H9 (cell line): ENCODE measurements at regions not wholly inside any gene's neighbourhood (a gene's known extent, or its start where the extent isn't known, plus 50 kb on each side); places are given as distances from the start of the nearest gene placed in this dataset.

Experiments
- DNase-seq: peaks from one replicate; pipeline ENCODE4 v3.0.0-alpha.2; 2017
- H2AFZ ChIP-seq: one replicate; pipeline ENCODE4 v1.6.1; 2013; ENCODE audit warnings: mild to moderate bottlenecking, low read length, control low read depth, moderate library complexity
- H2AK5ac ChIP-seq: 2 replicates; pipeline ENCODE4 v1.6.1; 2013; ENCODE audit warnings: low read length, control low read depth, mixed read lengths; ENCODE audit not compliant: insufficient read length
- H2BK120ac ChIP-seq: one replicate; pipeline ENCODE4 v1.6.1; 2013; ENCODE audit warnings: low read depth, mild to moderate bottlenecking, low read length, control low read depth, inconsistent platforms; ENCODE audit not compliant: poor library complexity, severe bottlenecking
- H2BK12ac ChIP-seq: 2 replicates; pipeline ENCODE4 v1.6.1; 2013; ENCODE audit warnings: low read length, control low read depth, mixed read lengths, low read depth; ENCODE audit not compliant: insufficient read length
- H2BK15ac ChIP-seq: 2 replicates; pipeline ENCODE4 v1.6.1; 2013; ENCODE audit warnings: low read depth, low read length, control low read depth
- H2BK20ac ChIP-seq: one replicate; pipeline ENCODE4 v1.6.1; 2013; ENCODE audit warnings: low read depth, mild to moderate bottlenecking, low read length, control low read depth, inconsistent platforms; ENCODE audit not compliant: poor library complexity, severe bottlenecking
- H2BK5ac ChIP-seq: 2 replicates; pipeline ENCODE4 v1.6.1; 2013; ENCODE audit warnings: low read length, control low read depth, mixed read lengths; ENCODE audit not compliant: insufficient read length
- H3K14ac ChIP-seq: 2 replicates; pipeline ENCODE4 v1.6.1; 2013; ENCODE audit warnings: low read length, control low read depth; ENCODE audit not compliant: insufficient read depth
- H3K18ac ChIP-seq: 2 replicates; pipeline ENCODE4 v1.6.1; 2013; ENCODE audit warnings: low read depth, mild to moderate bottlenecking, mixed read lengths, low read length, control low read depth; ENCODE audit not compliant: insufficient read length
- H3K23ac ChIP-seq: 2 replicates; pipeline ENCODE4 v1.6.1; 2013; ENCODE audit warnings: low read length, control low read depth, mixed read lengths, low read depth; ENCODE audit not compliant: insufficient read length
- H3K23me2 ChIP-seq: 2 replicates; pipeline ENCODE4 v1.6.1; 2013; ENCODE audit warnings: low read depth, mild to moderate bottlenecking, mixed read lengths, low read length, control low read depth; ENCODE audit not compliant: insufficient read length, poor library complexity, severe bottlenecking
- H3K27ac ChIP-seq: 2 replicates; pipeline ENCODE4 v1.5.1; 2013; ENCODE audit warnings: low read length, control low read depth, mixed read lengths, low read depth; ENCODE audit not compliant: insufficient read length
- H3K27me3 ChIP-seq: 2 replicates; pipeline ENCODE4 v1.6.1; 2013; ENCODE audit warnings: low read length, control low read depth, inconsistent platforms; ENCODE audit not compliant: insufficient read depth
- H3K4ac ChIP-seq: 2 replicates; pipeline ENCODE4 v1.6.1; 2013; ENCODE audit warnings: low read depth, mild to moderate bottlenecking, control low read depth, inconsistent platforms, low read length, moderate library complexity
- H3K4me1 ChIP-seq: 2 replicates; pipeline ENCODE4 v1.6.1; 2013; ENCODE audit warnings: low read length, control low read depth, inconsistent platforms; ENCODE audit not compliant: insufficient read depth
- H3K4me2 ChIP-seq: 2 replicates; pipeline ENCODE4 v1.6.1; 2013; ENCODE audit warnings: low read length, control low read depth, mixed read lengths; ENCODE audit not compliant: insufficient read length, insufficient read depth
- H3K56ac ChIP-seq: 2 replicates; pipeline ENCODE4 v1.6.1; 2013; ENCODE audit warnings: low read depth, mild to moderate bottlenecking, mixed read lengths, low read length, control low read depth; ENCODE audit not compliant: insufficient read length
- H3K79me1 ChIP-seq: 2 replicates; pipeline ENCODE4 v1.6.1; 2013; ENCODE audit warnings: low read depth, mild to moderate bottlenecking, moderate library complexity, low read length, control low read depth, inconsistent platforms; ENCODE audit not compliant: insufficient read depth, poor library complexity, severe bottlenecking
- H3K79me2 ChIP-seq: 2 replicates; pipeline ENCODE4 v1.6.1; 2013; ENCODE audit warnings: low read length, control low read depth, inconsistent platforms; ENCODE audit not compliant: insufficient read depth
- H3K9ac ChIP-seq: 2 replicates; pipeline ENCODE4 v1.6.1; 2013; ENCODE audit warnings: low read length, control low read depth, mixed read lengths; ENCODE audit not compliant: insufficient read length; ENCODE audit errors: extremely low read depth
- H3K9me3 ChIP-seq: one replicate; pipeline ENCODE4 v1.6.1; 2013; ENCODE audit warnings: low read depth, low read length, inconsistent platforms; ENCODE audit not compliant: control insufficient read depth
- H3T11ph ChIP-seq: one replicate; pipeline ENCODE4 v1.6.1; 2013; ENCODE audit warnings: mild to moderate bottlenecking, low read length, control low read depth, inconsistent platforms
- H4K20me1 ChIP-seq: one replicate; pipeline ENCODE4 v1.6.1; 2013; ENCODE audit not compliant: control insufficient read depth, insufficient read length, insufficient read depth
- H4K5ac ChIP-seq: 2 replicates; pipeline ENCODE4 v1.6.1; 2013; ENCODE audit warnings: low read depth, mild to moderate bottlenecking, mixed read lengths, low read length, control low read depth; ENCODE audit not compliant: insufficient read length
- H4K8ac ChIP-seq: replicated peaks from 2 replicates; pipeline ENCODE4 v1.6.1; 2013; ENCODE audit warnings: low read length, control low read depth, mixed read lengths, low read depth; ENCODE audit not compliant: insufficient read length
- H4K91ac ChIP-seq: 2 replicates; pipeline ENCODE4 v1.6.1; 2013; ENCODE audit warnings: low read depth, mild to moderate bottlenecking, moderate library complexity, mixed read lengths, low read length, control low read depth; ENCODE audit not compliant: insufficient read length
- H3K27ac Mint-ChIP-seq, 3 experiments: 2 replicates in 2 of 3; 3 replicates in 1 of 3; pipeline ENCODE4 v1.8.0; 2020 to 2021; ENCODE audit warnings: mixed read lengths in 3 of 3, mild to moderate bottlenecking in 1 of 3, moderate library complexity in 1 of 3
- H3K27me3 Mint-ChIP-seq: 2 replicates; pipeline ENCODE4 v1.8.0; 2021; ENCODE audit warnings: low read depth, mild to moderate bottlenecking, moderate library complexity, mixed read lengths
- H3K36me3 Mint-ChIP-seq, 3 experiments: 2 replicates in 2 of 3; 3 replicates in 1 of 3; pipeline ENCODE4 v1.8.0; 2020 to 2021; ENCODE audit warnings: low read depth in 3 of 3, mixed read lengths in 3 of 3; ENCODE audit not compliant: insufficient read depth in 1 of 3
- H3K4me1 Mint-ChIP-seq, 2 experiments: 2 replicates each; pipeline ENCODE4 v1.8.0; 2020; ENCODE audit warnings: mixed read lengths in 2 of 2
- H3K4me3 Mint-ChIP-seq, 2 experiments: 2 replicates in 1 of 2; 3 replicates in 1 of 2; pipeline ENCODE4 v1.8.0; 2020 to 2021; ENCODE audit warnings: mild to moderate bottlenecking in 2 of 2, mixed read lengths in 2 of 2, moderate library complexity in 1 of 2
- H3K9me3 Mint-ChIP-seq, 2 experiments: 2 replicates in 1 of 2; 3 replicates in 1 of 2; pipeline ENCODE4 v1.8.0; 2020; ENCODE audit warnings: mild to moderate bottlenecking in 2 of 2, mixed read lengths in 2 of 2, moderate library complexity in 1 of 2
- CTCF ChIP-seq: fragments of 200-600 bp; sonication (generic); conservative IDR thresholded peaks from 3 replicates; pipeline ENCODE4 v1.8.0; 2021; ENCODE audit warnings: antibody characterized with exemption, mild to moderate bottlenecking
- WGBS: extraction: QIAGEN DNeasy Blood & Tissue Kit; methylation state at CpG from one replicate; pipeline ENCODE4 v1.1.7; 2013; ENCODE audit warnings: missing lambda C conversion rate, low lambda C conversion rate, mixed read lengths; ENCODE audit not compliant: insufficient read length; ENCODE audit errors: extremely low coverage; 5-methylcytosine and 5-hydroxymethylcytosine counted together

- Histone ChIP-seq H3K14ac (no peak overlapping the region), H2BK120ac (no peak overlapping the region), H3K27ac (no peak overlapping the region), H4K5ac (no peak overlapping the region), H2AFZ (no peak overlapping the region), H3K9ac (no peak overlapping the region), H3K4me1 (no peaks in the 10 kb centered on the region), H3K4me2 (no peak overlapping the region), H4K8ac (no peak overlapping the region), H2BK15ac (no peak overlapping the region), H2BK20ac (no peak overlapping the region), H3K18ac (no peak overlapping the region), H3K23me2 (no peaks in the 10 kb centered on the region), H3T11ph (no peak overlapping the region), H2BK5ac (no peak overlapping the region), H3K4ac (no peak overlapping the region), H2AK5ac (no peak overlapping the region), H4K20me1 (no peaks in the 10 kb centered on the region), H3K23ac (no peak overlapping the region), H3K79me2 (no peaks in the 10 kb centered on the region), H3K79me1 (no peaks in the 10 kb centered on the region), H3K27me3 (no peaks in the 10 kb centered on the region), H3K56ac (no peak overlapping the region), H2BK12ac (no peak overlapping the region), H4K91ac (no peak overlapping the region), H3K9me3 (no peaks in the 10 kb centered on the region)
- DNase-seq: no peak
- no peaks in the 10 kb centered on the region; a peak in 1 of 7 replicates for H3K36me3 Mint-ChIP-seq
- no peak for TF ChIP-seq CTCF
- WGBS: no CpG with 5 or more reads among the region's 4 CpGs
- no peak overlapping the region; a peak in 1 of 7 replicates for H3K27ac Mint-ChIP-seq
- H3K4me1 Mint-ChIP-seq: no peaks in the 10 kb centered on the region
- no peaks in the 10 kb centered on the region; a peak in 1 of 5 replicates for H3K9me3 Mint-ChIP-seq
- no peaks in the 10 kb centered on the region for H3K27me3 Mint-ChIP-seq
- no peak overlapping the region for H3K4me3 Mint-ChIP-seq
Measured at GRCh38 chr16:55014022-55014421, 83.4 kb downstream of the IRX5 start.
